HepG2 (cell line): ENCODE measurements at regions not wholly inside any gene's neighbourhood (a gene's known extent, or its start where the extent isn't known, plus 50 kb on each side); places are given as distances from the start of the nearest gene placed in this dataset.

Experiments used
- ARID3A ChIP-seq: IDR thresholded peaks from 2 replicates; pipeline ENCODE4 v1.6.1; 2012; ENCODE audit warnings: low read depth, low read length, improper control_type of control experiment
- CREB1 ChIP-seq, 2 experiments: fragments of 450-650 bp in 1 of 2; IDR thresholded peaks; 2 replicates each; pipeline ENCODE4 v1.6.1; 2016 to 2017; ENCODE audit warnings: control low read depth in 1 of 2, mild to moderate bottlenecking in 1 of 2, missing compliant biosample characterization in 1 of 2, missing genetic modification characterization in 1 of 2
- FOXM1 ChIP-seq: sonication (generic); formaldehyde crosslinking; IDR thresholded peaks from 2 replicates; pipeline ENCODE4 v1.5.0; 2020; ENCODE audit warnings: missing genetic modification reagents
- IKZF1 ChIP-seq: fragments of 450-650 bp; IDR thresholded peaks from 2 replicates; pipeline ENCODE4 v1.7.1; 2016
- MTERF4 ChIP-seq: sonication (generic); formaldehyde crosslinking; IDR thresholded peaks from 2 replicates; pipeline ENCODE4 v1.8.0; 2023; ENCODE audit warnings: mild to moderate bottlenecking, missing genetic modification reagents
- PAXIP1 ChIP-seq: sonication (generic); formaldehyde crosslinking; conservative IDR thresholded peaks from 2 replicates; pipeline ENCODE4 v1.4.0; 2020; ENCODE audit warnings: mild to moderate bottlenecking, missing genetic modification reagents, moderate library complexity
- PHF21A ChIP-seq: sonication (generic); formaldehyde crosslinking; IDR thresholded peaks from 2 replicates; pipeline ENCODE4 v1.5.0; 2020; ENCODE audit warnings: mild to moderate bottlenecking, missing genetic modification reagents
- PRDM15 ChIP-seq: sonication (generic); formaldehyde crosslinking; IDR thresholded peaks from 2 replicates; pipeline ENCODE4 v1.4.0; 2020; ENCODE audit warnings: missing genetic modification reagents
- RBFOX2 ChIP-seq: fragments of 200-400 bp; formaldehyde crosslinking; IDR thresholded peaks from 2 replicates; pipeline ENCODE4 v1.6.1; 2017; ENCODE audit warnings: low read depth, mild to moderate bottlenecking, low read length
- SMYD3 ChIP-seq: sonication (generic); formaldehyde crosslinking; IDR thresholded peaks from 2 replicates; pipeline ENCODE4 v1.8.1; 2023; ENCODE audit warnings: mild to moderate bottlenecking, missing genetic modification reagents
- SNAPC5 ChIP-seq: sonication (generic); formaldehyde crosslinking; IDR thresholded peaks from 2 replicates; pipeline ENCODE4 v1.8.1; 2023; ENCODE audit warnings: mild to moderate bottlenecking, missing genetic modification reagents, borderline replicate concordance
- ZBTB39 ChIP-seq: sonication (generic); formaldehyde crosslinking; IDR thresholded peaks from 2 replicates; pipeline ENCODE4 v1.5.0; 2020; ENCODE audit warnings: missing genetic modification reagents
- ZNF567 ChIP-seq: sonication (generic); formaldehyde crosslinking; IDR thresholded peaks from 2 replicates; pipeline ENCODE4 v1.8.1; 2023; ENCODE audit warnings: mild to moderate bottlenecking, missing genetic modification reagents, borderline replicate concordance
- ZNF589 ChIP-seq: sonication (generic); formaldehyde crosslinking; conservative IDR thresholded peaks from 2 replicates; pipeline ENCODE4 v1.8.0; 2022; ENCODE audit warnings: mild to moderate bottlenecking, moderate library complexity, missing genetic modification reagents
- ZNF782 ChIP-seq: sonication (generic); formaldehyde crosslinking; IDR thresholded peaks from 2 replicates; pipeline ENCODE4 v1.4.0; 2020; ENCODE audit warnings: missing genetic modification reagents, mild to moderate bottlenecking, borderline replicate concordance

GRCh38 chr15:38073178-38073946 lies 138.9 kb downstream of the TMCO5A start (continued):
- TF ChIP-seq ARID3A (no peak), SNAPC5 (CRISPR knock-in tag) (no peak), FOXM1 (no peak), PAXIP1 (CRISPR knock-in tag) (no peak; the same call in 1 of the 2 replicates), CREB1 (IDR thresholded peaks at IDR 0.05) (no peak), CREB1 (CRISPR knock-in tag; IDR thresholded peaks at IDR 0.05) (0 out of 2 replicates have a peak, but pooled peaks have one; percentile 21), ZBTB39 (CRISPR knock-in tag) (no peak), SMYD3 (CRISPR knock-in tag) (no peak), IKZF1 (no peak), PRDM15 (no peak), PHF21A (CRISPR knock-in tag) (peak; percentile 13; the same call in 1 of the 2 replicates), RBFOX2 (peak; percentile 47), ZNF782 (no peak), ZNF589 (CRISPR knock-in tag) (no peak), MTERF4 (CRISPR knock-in tag) (no peak; the same call in 1 of the 2 replicates), ZNF567 (CRISPR knock-in tag) (no peak)
